ENCODE measurements at regions not wholly inside any gene's neighbourhood (a gene's known extent, or its start where the extent isn't known, plus 50 kb on each side); places are given as distances from the start of the nearest gene placed in this dataset.

- no peaks in the 10 kb centered on the region for H3K9me2 ChIP-seq (ENCODE audit: insufficient read depth)
- H3K4me3 ChIP-seq = no peak overlapping the region
- no peaks in the 10 kb centered on the region for H3K36me3 ChIP-seq (ENCODE audit: insufficient read depth)
- H3F3A ChIP-seq (replicated peaks; ENCODE audit: low read depth) = no peaks in the 10 kb centered on the region
- no peak overlapping the region for H3K4me2 ChIP-seq
- no peaks in the 10 kb centered on the region for H3K27me3 ChIP-seq (ENCODE audit: insufficient read depth)
- no peaks in the 10 kb centered on the region for H3K36me3 Mint-ChIP-seq (ENCODE audit: low read depth)
- no peaks in the 10 kb centered on the region for H4K20me1 ChIP-seq (replicated peaks; ENCODE audit: insufficient read depth)
- no peaks in the 10 kb centered on the region for H3K79me2 ChIP-seq (replicated peaks; ENCODE audit: insufficient read depth)
- DNase-seq (ENCODE audit: low spot score) (no peak), ATAC-seq (no peak)
- H2AFZ ChIP-seq = no peak overlapping the region
- no peaks in the 10 kb centered on the region for H3K9me3 Mint-ChIP-seq
- no peaks in the 10 kb centered on the region for H3K4me1 Mint-ChIP-seq
- no peak overlapping the region for H3K27ac ChIP-seq (ENCODE audit: low read depth)
- TF ChIP-seq NANOG (IDR thresholded peaks at IDR 0.05; ENCODE audit: borderline replicate concordance) = no peak
- no peaks in the 10 kb centered on the region for H3K27me3 Mint-ChIP-seq (ENCODE audit: insufficient read depth, low read depth, poor library complexity)
- no peak overlapping the region for H3K27ac Mint-ChIP-seq
- no peak overlapping the region for H3K4me3 Mint-ChIP-seq
- H3K4me1 ChIP-seq (ENCODE audit: insufficient read depth) = no peaks in the 10 kb centered on the region
These were observed 1589.3 kb downstream of the BRINP3 start for GRCh38 chr1:188888386-188888785.

- Mint-ChIP-seq H3K4me3 (no peak overlapping the region), H3K27ac (no peak overlapping the region), H3K36me3 (ENCODE audit: low read depth) (no peaks in the 10 kb centered on the region), H3K4me1 (no peaks in the 10 kb centered on the region), H3K27me3 (ENCODE audit: insufficient read depth, low read depth, poor library complexity) (no peaks in the 10 kb centered on the region), H3K9me3 (no peaks in the 10 kb centered on the region)
- Histone ChIP-seq H2AFZ (no peak overlapping the region), H3K79me2 (replicated peaks; ENCODE audit: insufficient read depth) (no peaks in the 10 kb centered on the region), H3K27me3 (ENCODE audit: insufficient read depth) (no peaks in the 10 kb centered on the region), H4K20me1 (replicated peaks; ENCODE audit: insufficient read depth) (no peaks in the 10 kb centered on the region), H3K27ac (ENCODE audit: low read depth) (no peak overlapping the region), H3K4me2 (no peak overlapping the region), H3K36me3 (ENCODE audit: insufficient read depth) (no peaks in the 10 kb centered on the region), H3F3A (replicated peaks; ENCODE audit: low read depth) (no peaks in the 10 kb centered on the region), H3K4me1 (ENCODE audit: insufficient read depth) (no peaks in the 10 kb centered on the region), H3K9me2 (ENCODE audit: insufficient read depth) (no peaks in the 10 kb centered on the region), H3K4me3 (no peak overlapping the region)
- DNase-seq (ENCODE audit: low spot score) (no peak), ATAC-seq (no peak)
- TF ChIP-seq CTCF (conservative IDR thresholded peaks at IDR 0.05; ENCODE audit: low read depth in 2 of 2) (no peak), ZNF462 (CRISPR knock-in tag; IDR thresholded peaks at IDR 0.05) (no peak), JUNB (IDR thresholded peaks at IDR 0.05; ENCODE audit: unreplicated experiment) (no peak), ZNF331 (CRISPR knock-in tag; IDR thresholded peaks at IDR 0.05; ENCODE audit: low read depth) (no peak), ZNF114 (CRISPR knock-in tag; IDR thresholded peaks at IDR 0.05) (no peak), REST (IDR thresholded peaks at IDR 0.05; ENCODE audit: unreplicated experiment) (no peak), EZH2phosphoT487 (IDR thresholded peaks at IDR 0.05; ENCODE audit: unreplicated experiment) (no peak), EZH2 (IDR thresholded peaks at IDR 0.05; ENCODE audit: low read depth, unreplicated experiment) (no peak), CREB1 (CRISPR knock-in tag; IDR thresholded peaks at IDR 0.05; ENCODE audit: low read depth) (no peak), NANOG (IDR thresholded peaks at IDR 0.05; ENCODE audit: borderline replicate concordance) (no peak)
These were observed 1588.5 kb downstream of the BRINP3 start for GRCh38 chr1:188889166-188889565.

Data from GM23338 (cell line).